Activated CD4-positive, alpha-beta T cell treated with anti-CD3 and anti-CD28 coated beads, Interleukin-2, Interleukin-6, amounts not matched to agents 100 ng/mL and 50 ng/mL, durations not matched to agents 16 hours and 8 hours (primary cell): ENCODE measurements at regions not wholly inside any gene's neighbourhood (a gene's known extent, or its start where the extent isn't known, plus 50 kb on each side); places are given as distances from the start of the nearest gene placed in this dataset.
"Not testable (repeated sequence)": the region's sequence is repeated elsewhere in the genome, so short reads cannot be mapped to it uniquely, and the experiment has no call there.

Source experiments
- DNase-seq: peaks from one replicate; pipeline ENCODE4 v3.0.0-alpha.2; 2020

DNA sequence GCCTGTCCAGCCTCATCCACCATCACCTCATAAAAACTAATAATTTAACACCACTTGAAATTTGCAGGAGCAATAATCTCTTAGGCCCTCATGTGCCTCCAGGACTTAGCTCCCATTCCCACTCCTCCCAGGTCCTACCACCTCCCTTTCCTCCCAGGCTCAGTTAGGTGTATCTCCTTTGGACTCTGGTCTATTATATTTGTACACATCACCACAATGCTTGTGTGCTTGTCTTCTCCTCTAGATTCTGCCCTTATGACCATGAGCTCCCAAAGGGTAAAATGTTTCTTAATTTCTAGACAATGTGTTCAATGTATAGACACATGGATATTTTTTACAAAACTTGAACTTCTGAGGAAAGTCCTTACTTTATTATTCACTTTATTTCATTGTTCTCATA, 182.0 kb upstream of the ZC3H15 start:
- DNase-seq, result no peak

- DNase-seq, result no peak
These were observed 179.3 kb upstream of the ZC3H15 start for GRCh38 chr2:186306754-186307153.

DNA sequence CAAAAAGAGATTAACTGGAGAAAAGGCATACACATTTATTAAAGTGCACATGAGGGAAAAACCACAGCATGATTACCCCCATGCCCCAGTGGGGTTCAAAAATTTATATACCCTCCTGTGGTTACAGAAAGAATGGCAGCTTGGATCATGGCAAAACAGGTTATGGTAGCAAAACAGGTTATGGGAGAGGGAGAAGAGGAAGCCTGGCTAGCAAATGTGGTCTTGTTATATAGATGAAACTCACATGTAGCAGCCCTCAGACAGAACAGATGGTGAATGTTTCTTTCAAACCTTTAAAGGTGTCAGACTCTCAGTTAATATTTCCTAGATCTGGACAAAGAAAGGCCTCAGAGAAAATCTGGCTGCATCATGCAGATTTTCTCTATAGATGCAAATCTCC, 178.2 kb upstream of the ZC3H15 start:
- DNase-seq, result no peak

DNA sequence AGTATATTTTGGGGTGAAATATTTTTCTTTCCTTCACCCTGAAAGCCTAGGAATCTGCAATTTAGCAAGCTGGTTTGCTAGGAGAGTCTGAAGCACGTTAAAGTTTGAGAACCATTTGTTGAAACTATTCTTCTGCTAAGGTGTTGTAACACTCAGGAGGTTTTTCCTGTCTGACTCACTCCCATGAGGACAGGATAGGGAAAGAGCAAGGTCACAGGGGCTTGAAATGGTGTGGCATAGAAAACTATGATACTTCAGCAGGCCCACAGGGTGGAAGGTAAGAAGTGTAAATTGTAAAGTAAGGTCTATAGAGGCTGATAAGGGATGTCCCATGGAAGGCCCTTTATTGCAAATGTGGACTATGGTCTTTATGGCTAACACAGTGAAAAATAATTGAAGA, 177.7 kb upstream of the ZC3H15 start:
- DNase-seq, result no peak

DNA sequence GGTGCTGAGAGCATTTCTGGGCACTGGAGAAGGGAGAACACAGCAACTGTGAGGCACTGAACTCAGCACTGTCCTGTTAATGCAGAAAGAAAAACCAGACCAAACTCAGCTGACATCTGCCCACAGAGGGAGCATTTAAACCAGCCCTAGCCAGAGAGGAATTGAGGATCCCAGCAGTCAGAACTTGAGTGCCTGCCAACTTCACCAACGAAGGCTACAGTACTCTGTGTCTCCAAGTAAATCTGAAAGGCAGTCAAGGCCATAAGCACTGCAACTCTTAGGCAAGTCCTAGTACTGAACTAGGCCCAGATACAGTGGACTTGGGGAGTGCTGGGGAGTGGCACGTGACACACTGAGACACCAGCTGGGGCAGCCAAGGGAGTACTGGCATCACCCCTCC, 176.2 kb upstream of the ZC3H15 start:
- no peak for DNase-seq

- no peak for DNase-seq
These were observed 167.0 kb upstream of the ZC3H15 start for GRCh38 chr2:186319105-186319504.

DNA sequence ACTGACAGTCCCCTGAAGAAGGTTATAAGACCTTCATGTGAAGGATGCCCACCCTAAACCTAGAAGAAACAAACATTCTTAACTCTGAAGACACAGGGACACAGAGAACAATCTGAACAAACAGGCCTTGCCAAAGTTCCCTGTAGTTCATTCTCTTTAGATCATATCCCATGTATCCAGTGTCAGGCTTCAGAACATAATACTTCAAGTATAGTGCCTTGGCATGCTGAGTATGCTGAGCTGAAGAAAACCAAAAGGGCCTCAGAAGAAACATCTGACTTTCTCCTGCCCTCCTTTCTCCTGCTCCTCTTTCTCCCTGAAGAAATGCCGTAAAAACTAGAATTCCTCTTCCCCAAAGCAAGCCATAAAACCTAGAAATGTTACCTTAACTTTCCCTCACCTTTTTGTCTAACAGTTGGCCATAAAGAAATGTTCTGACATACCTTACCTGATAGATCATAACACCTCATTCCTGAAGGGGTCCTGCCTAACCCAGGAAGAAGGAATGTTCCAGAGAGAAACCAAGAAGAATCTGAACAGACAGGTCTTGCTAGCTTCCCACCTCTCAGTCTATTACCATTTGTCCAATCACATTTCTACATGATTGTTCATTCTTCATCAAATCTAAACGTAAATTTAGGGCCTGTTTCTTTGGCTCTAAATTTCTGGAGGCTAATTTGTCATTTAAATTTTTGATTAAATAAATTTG, 160.1 kb upstream of the ZC3H15 start:
- no peak for DNase-seq

GRCh38 chr2:186327251-186327868, 158.7 kb upstream of the ZC3H15 start:
- no peak for DNase-seq

DNA sequence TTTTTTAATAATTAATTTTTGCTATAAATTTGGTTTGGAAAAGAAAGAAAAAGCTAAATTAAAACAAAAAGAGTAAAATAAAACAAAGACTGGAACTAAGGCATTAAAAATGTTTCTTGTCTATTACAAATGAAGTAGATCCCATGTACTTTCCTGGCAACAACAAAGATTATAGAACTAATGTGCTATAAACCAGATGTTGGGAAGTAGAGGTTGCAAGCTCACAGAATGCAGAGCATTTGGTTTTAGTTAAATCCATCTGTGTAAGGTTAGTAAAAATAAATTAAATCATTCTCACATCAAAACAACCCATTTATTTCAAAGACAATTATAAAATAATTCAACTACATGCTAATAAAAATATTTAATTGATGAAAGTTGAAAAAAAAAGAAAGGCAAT, 157.2 kb upstream of the ZC3H15 start:
- DNase-seq, result no peak

DNA sequence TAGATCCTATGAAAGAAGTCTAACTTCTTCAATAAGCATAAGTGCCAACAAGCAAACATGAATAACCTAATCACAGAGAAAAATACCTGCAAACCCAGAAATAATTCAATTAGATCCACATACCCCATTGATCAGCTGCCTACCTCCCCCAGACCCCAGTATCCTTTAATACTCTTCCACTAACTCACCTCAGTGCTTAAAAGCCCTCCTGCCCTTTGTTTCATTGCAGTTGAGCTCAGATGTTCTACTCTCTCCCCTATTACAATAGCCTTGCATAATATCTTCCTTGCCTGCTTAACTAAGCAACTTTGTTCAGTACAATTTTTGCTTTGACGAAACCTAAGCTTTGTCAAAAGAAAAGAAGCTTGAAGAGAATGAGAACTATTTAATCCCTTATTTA, 156.0 kb upstream of the ZC3H15 start:
- DNase-seq, result no peak

DNA sequence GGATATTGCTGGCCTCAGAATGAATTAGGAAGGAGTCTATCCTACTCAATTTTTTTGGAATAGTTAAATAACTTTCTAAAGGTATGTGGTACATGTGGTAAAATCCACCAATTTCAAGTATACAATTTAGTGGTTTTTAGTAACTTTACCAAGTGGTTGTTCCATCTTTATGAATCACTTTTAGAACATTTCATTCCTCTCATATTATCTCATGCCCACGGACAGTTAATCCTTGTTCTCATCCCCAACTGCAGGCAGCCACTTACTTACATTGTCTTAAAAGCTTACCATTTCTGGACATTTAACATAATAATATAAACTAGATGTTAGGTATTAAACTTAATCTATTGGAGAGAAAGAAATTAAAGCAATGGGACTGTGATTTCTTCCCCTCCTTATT, 146.3 kb upstream of the ZC3H15 start:
- no peak for DNase-seq

GRCh38 chr2:186342029-186342428, 144.0 kb upstream of the ZC3H15 start:
- no peak for DNase-seq

DNA sequence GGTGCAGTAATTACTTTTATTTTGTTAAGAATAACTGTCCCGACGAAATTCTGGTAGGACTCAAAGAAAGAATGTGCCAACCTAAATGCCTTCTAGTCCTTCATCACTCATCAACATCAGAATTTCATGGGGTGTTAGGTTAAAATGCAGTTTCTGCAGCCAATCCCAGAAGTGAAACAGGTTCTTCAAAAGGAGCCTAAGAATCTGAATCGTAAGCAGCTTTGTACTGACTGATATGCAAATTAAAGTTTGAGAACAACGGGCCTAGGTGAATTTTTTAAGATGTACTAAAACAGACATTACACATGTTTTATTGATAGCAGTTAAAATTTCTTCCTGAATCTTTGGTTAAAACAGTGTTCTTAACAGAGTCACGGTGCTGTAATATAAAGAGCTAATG, 140.3 kb upstream of the ZC3H15 start:
- DNase-seq, result no peak

GRCh38 chr2:186346216-186346615, 139.8 kb upstream of the ZC3H15 start:
- DNase-seq, result no peak

DNA sequence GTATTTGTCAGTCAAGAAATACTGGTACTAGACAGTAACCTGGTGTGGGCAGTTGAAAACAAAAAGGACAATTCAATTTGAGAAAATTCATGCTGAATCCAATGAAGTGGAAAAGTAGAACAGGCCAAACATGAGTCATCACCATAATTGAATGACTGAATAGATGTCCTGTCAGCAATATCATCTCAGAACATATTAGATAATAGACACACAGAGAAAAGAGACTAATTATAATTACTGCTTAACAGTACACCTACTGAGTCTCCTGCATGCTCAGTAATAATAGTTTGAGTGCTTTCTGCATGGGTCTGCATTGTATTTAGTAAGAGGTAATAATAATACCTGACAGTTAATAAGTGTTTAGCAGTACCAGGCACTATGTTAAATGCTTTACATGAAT, 138.6 kb upstream of the ZC3H15 start:
- no peak for DNase-seq

- no peak for DNase-seq
These were observed 137.9 kb upstream of the ZC3H15 start for GRCh38 chr2:186348200-186348599.

DNA sequence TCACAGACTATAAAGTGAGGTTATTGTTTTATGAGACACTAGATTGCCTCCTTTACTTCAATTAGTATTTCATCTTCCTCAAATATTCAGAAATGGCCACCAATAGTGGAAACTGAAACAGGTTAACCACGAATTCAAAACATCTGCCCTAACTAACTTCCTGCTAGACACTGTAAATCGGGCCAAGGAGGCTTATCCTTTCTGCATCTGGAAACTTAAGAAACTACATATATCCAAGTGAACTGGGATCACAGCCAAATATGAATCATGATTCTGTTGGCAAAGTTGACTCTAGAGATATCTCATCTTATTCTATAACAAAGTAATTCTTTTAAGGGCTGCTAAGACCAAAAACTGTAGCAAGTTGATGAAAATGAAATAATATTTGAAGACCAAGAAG, 136.6 kb upstream of the ZC3H15 start:
- DNase-seq, result no peak

GRCh38 chr2:186354160-186354559, 131.9 kb upstream of the ZC3H15 start:
- DNase-seq, result not testable (repeated sequence)

GRCh38 chr2:186365406-186365805, 120.7 kb upstream of the ZC3H15 start:
- DNase-seq, result no peak

DNA sequence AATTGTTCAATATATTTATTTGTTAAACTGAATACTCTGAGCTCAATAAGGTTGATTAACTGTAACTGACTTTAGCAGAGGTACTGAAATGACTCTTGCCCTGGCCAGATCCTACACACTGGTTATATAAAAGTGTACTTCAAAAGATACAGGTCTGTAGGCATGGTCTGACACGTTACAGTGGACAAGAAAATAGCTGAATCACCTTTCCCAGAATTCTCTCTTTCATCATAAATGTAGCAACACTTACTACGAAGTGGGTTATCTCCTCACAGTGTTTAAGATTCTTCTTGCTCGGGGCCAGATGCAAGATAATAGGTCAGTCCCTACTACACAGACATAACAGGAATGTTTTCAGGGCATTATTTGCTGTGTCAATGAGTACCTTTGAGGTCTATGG, 107.0 kb upstream of the ZC3H15 start:
- DNase-seq, result no peak

- no peak for DNase-seq
These were observed 105.3 kb upstream of the ZC3H15 start for GRCh38 chr2:186380805-186381204.

GRCh38 chr2:186381573-186381972, 104.5 kb upstream of the ZC3H15 start:
- DNase-seq, result no peak

DNA sequence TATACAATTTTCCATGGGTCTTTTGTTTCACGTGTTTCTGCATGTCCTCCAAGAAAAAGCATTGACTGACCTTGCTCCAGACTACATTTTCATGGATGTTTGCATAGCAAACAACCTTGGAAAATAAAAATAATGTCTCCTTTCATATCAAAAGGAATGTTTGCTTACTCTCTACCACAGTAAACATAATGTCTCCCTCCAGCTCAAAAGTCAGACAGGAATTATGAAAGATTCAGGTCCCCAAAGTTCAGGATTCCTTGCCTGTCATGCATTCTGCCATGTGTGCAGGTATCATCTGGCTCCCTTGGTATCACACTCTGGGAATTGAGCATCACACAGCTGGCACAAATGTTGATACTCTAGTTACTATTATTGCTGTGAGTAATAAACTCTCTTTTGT, 103.1 kb upstream of the ZC3H15 start:
- DNase-seq, result no peak

DNA sequence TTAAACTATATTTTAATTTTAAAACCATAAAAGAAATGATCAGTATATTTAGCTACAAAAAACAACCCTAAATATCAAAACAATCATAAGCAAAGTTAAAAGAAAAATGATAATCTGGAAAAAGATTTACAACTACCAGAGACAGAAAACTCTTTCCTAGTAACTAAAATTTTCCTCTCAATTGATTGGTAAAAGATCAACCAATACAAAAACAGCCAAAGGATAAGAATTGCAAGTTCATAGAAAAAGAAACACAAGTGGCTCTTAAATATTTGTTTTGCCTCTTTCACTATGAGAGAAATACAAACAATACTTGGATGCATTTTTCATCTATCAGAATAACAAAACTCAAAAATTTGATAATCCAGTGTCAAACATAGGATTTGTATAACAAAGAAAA, 101.8 kb upstream of the ZC3H15 start:
- DNase-seq, result no peak

- not testable (repeated sequence) for DNase-seq
These were observed 100.3 kb upstream of the ZC3H15 start for GRCh38 chr2:186385638-186386201.
